HCT116 (cell line): ENCODE measurements at regions not wholly inside any gene's neighbourhood (a gene's known extent, or its start where the extent isn't known, plus 50 kb on each side); places are given as distances from the start of the nearest gene placed in this dataset.

ENCODE experiments used
- CTCF ChIP-seq, 3 experiments: fragments of 200-600 bp in 1 of 3; sonication (generic) in 1 of 3; IDR thresholded peaks in 2 of 3; conservative IDR thresholded peaks in 1 of 3; 2 replicates each; pipeline ENCODE4 v1.5.1; 2012 to 2017; ENCODE audit warnings: low read depth in 2 of 3, low read length in 2 of 3, antibody characterized with exemption in 1 of 3, borderline replicate concordance in 1 of 3, control low read depth in 1 of 3, mild to moderate bottlenecking in 1 of 3, mixed read lengths in 1 of 3, mixed run types in 1 of 3, moderate library complexity in 1 of 3; ENCODE audit not compliant: insufficient read depth in 1 of 3
- EGR1 ChIP-seq: IDR thresholded peaks from 2 replicates; pipeline ENCODE4 v1.6.1; 2012; ENCODE audit warnings: low read depth
- ELF1 ChIP-seq: IDR thresholded peaks from 2 replicates; pipeline ENCODE4 v1.6.1; 2012; ENCODE audit warnings: low read depth, borderline replicate concordance
- POLR2A ChIP-seq: IDR thresholded peaks from 2 replicates; pipeline ENCODE4 v1.7.0; 2011; ENCODE audit warnings: borderline replicate concordance; ENCODE audit not compliant: insufficient read depth, insufficient read length; ENCODE audit errors: extremely low read depth
- REST ChIP-seq: IDR thresholded peaks from 2 replicates; pipeline ENCODE4 v1.6.1; 2012; ENCODE audit warnings: low read depth
- ZFX ChIP-seq: fragments of 450-650 bp; IDR thresholded peaks from 2 replicates; pipeline ENCODE4 v1.6.1; 2017

- TF ChIP-seq EGR1: no peak
- no peak for TF ChIP-seq POLR2A
- no peak for TF ChIP-seq CTCF (IDR thresholded peaks at IDR 0.05 in 2 of 3, conservative IDR thresholded peaks at IDR 0.05 in 1 of 3; ENCODE audit: borderline replicate concordance in 1 of 3, insufficient read depth in 1 of 3, low read depth in 2 of 3, low read length in 2 of 3)
- no peak for TF ChIP-seq ELF1
- no peak for TF ChIP-seq ZFX
- no peak for TF ChIP-seq REST
These were observed 227.1 kb downstream of the AUH start for GRCh38 chr9:91134608-91135007.
